ENCODE measurements at regions not wholly inside any gene's neighbourhood (a gene's known extent, or its start where the extent isn't known, plus 50 kb on each side); places are given as distances from the start of the nearest gene placed in this dataset.

DNA sequence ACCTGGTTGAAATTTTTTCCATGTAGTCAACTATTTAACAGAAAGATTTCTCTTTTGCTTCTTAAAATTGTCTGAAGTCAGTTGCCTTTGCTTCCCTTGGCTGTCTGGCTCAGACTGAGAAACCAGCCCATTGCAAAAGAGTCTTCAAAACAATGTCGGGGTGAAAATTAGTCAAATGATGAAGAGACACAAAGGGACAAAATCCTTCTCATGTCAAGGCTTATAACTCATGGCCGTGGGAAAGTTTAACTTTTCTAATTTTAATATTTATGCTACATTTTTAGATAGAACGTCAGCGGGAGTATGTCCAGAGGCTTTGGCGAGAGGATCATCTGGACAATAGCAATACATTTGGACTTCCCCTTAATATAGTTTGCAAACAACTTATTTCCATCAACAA is 127.2 kb downstream of the CD164 start:
- Histone ChIP-seq H3K27ac (ENCODE audit: low read depth, low read length) (no peak overlapping the region), H3K4me2 (ENCODE audit: insufficient read depth in 1 of 2, low read depth in 2 of 2, low read length in 2 of 2) (no peak overlapping the region), H2AK5ac (ENCODE audit: low read depth, low read length) (no peak overlapping the region), H4K91ac (replicated peaks; ENCODE audit: insufficient read length, low read length) (no peak overlapping the region), H2BK15ac (ENCODE audit: low read length) (no peak overlapping the region), H3K4ac (replicated peaks; ENCODE audit: insufficient read length, low read depth, low read length) (no peak overlapping the region), H3K4me1 (replicated peaks in 1 of 4; ENCODE audit: control insufficient read depth in 3 of 4, insufficient read depth in 4 of 4, low read length in 3 of 4) (no peaks in the 10 kb centered on the region), H3K23me2 (ENCODE audit: low read depth, low read length) (no peaks in the 10 kb centered on the region), H3K9ac (replicated peaks in 1 of 4; ENCODE audit: extremely low read depth in 1 of 4, low read depth in 3 of 4, low read length in 3 of 4) (no peak overlapping the region), H2BK12ac (ENCODE audit: low read depth, low read length) (no peak overlapping the region), H3K23ac (ENCODE audit: insufficient read length) (no peak overlapping the region), H4K5ac (ENCODE audit: insufficient read length, low read depth, low read length) (no peak overlapping the region), H2BK120ac (replicated peaks; ENCODE audit: low read depth, low read length) (no peak overlapping the region), H4K20me1 (replicated peaks in 1 of 2; ENCODE audit: control insufficient read depth in 1 of 2, insufficient read depth in 2 of 2, low read length in 2 of 2) (no peaks in the 10 kb centered on the region), H3K36me3 (ENCODE audit: control insufficient read depth in 2 of 4, insufficient read depth in 4 of 4, low read length in 3 of 4) (no peaks in the 10 kb centered on the region), H3K79me2 (ENCODE audit: control insufficient read depth in 1 of 2, insufficient read depth in 2 of 2, low read length in 2 of 2) (no peaks in the 10 kb centered on the region), H3K14ac (ENCODE audit: insufficient read length) (no peak overlapping the region), H2AFZ (ENCODE audit: low read length) (no peak overlapping the region), H4K8ac (ENCODE audit: extremely low read depth, insufficient read depth, low read length) (no peak overlapping the region), H3K27me3 (replicated peaks in 1 of 4; ENCODE audit: control insufficient read depth in 3 of 4, extremely low read depth in 1 of 4, insufficient read depth in 3 of 4, low read length in 3 of 4) (no peaks in the 10 kb centered on the region; a peak in 1 of 7 replicates), H3K56ac (replicated peaks; ENCODE audit: insufficient read length, low read depth, low read length) (no peak overlapping the region), H2BK5ac (ENCODE audit: low read depth, low read length) (no peak overlapping the region), H3K9me3 (ENCODE audit: insufficient read depth in 2 of 2, low read depth in 1 of 2, low read length in 1 of 2) (no peaks in the 10 kb centered on the region; a peak in 1 of 4 replicates), H3K79me1 (ENCODE audit: low read depth, low read length) (no peaks in the 10 kb centered on the region), H2BK20ac (ENCODE audit: low read length) (no peak overlapping the region), H3K18ac (ENCODE audit: extremely low read depth, low read length) (no peak overlapping the region), H3K4me3 (ENCODE audit: extremely low read depth in 1 of 4, insufficient read depth in 2 of 4, low read depth in 3 of 4, low read length in 4 of 4) (no peak overlapping the region)
- TF ChIP-seq JUND (IDR thresholded peaks at IDR 0.05; ENCODE audit: low read length) (no peak), POLR2A (IDR thresholded peaks at IDR 0.05; ENCODE audit: control extremely low read depth in 1 of 2, low read depth in 2 of 2, low read length in 2 of 2) (no peak)
- TF ChIP-seq, protein P1, sequence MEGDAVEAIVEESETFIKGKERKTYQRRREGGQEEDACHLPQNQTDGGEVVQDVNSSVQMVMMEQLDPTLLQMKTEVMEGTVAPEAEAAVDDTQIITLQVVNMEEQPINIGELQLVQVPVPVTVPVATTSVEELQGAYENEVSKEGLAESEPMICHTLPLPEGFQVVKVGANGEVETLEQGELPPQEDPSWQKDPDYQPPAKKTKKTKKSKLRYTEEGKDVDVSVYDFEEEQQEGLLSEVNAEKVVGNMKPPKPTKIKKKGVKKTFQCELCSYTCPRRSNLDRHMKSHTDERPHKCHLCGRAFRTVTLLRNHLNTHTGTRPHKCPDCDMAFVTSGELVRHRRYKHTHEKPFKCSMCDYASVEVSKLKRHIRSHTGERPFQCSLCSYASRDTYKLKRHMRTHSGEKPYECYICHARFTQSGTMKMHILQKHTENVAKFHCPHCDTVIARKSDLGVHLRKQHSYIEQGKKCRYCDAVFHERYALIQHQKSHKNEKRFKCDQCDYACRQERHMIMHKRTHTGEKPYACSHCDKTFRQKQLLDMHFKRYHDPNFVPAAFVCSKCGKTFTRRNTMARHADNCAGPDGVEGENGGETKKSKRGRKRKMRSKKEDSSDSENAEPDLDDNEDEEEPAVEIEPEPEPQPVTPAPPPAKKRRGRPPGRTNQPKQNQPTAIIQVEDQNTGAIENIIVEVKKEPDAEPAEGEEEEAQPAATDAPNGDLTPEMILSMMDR (IDR thresholded peaks at IDR 0.05; ENCODE audit: control extremely low read depth in 1 of 3, insufficient read depth in 1 of 3, low read depth in 1 of 3, low read length in 3 of 3), result no peak
- ChIA-PET POLR2A (ENCODE audit: partially characterized antibody) (interaction anchor here (0.6 kb wide), 1 partner anchor 152 kb away, joined by 3 read pairs; no protein-coding TSS in a partner anchor), CTCF (ENCODE audit: partially characterized antibody) (no interaction called here)
- FAIRE-seq, result no peak
- 84% methylated on average over 5 of the region's 5 CpGs; no CpG with 5 or more reads in 1 of the 2 experiments for WGBS, 2 experiments (ENCODE audit: extremely low coverage in 1 of 2, insufficient coverage in 1 of 2, insufficient read length in 1 of 2, insufficient replicate concordance in 2 of 2, low coverage in 1 of 2, low lambda C conversion rate in 2 of 2, missing lambda C conversion rate in 1 of 2)
- no peak for DNase-seq (ENCODE audit: low read depth in 1 of 2, low spot score in 2 of 2)
